SK-N-SH (cell line): ENCODE measurements at regions not wholly inside any gene's neighbourhood (a gene's known extent, or its start where the extent isn't known, plus 50 kb on each side); places are given as distances from the start of the nearest gene placed in this dataset.

Source experiments
- CTCF ChIA-PET: fragments of 300-600, 350-600 bp; formaldehyde crosslinking; extraction: SDS; loops from one replicate; lab custom pipeline; 2021; lab: Yijun Ruan, JAX
- POLR2A ChIA-PET: fragments of 350-600 bp; sonication (Branson Sonifier 250); formaldehyde crosslinking; extraction: SDS; loops from one replicate; lab custom pipeline; 2020; ENCODE audit warnings: antibody characterized with exemption, inconsistent platforms; lab: Yijun Ruan, JAX
- DNase-seq: peaks from one replicate; pipeline ENCODE4 v3.0.0; 2012
- H2AFZ ChIP-seq: fragments of 200-600 bp; sonication (generic); 2 replicates; pipeline ENCODE4 v1.8.1; 2016; ENCODE audit warnings: antibody characterized with exemption, mild to moderate bottlenecking, low read depth
- H3F3A ChIP-seq: fragments of 200-600 bp; sonication (generic); replicated peaks from 2 replicates; pipeline ENCODE3; 2016; ENCODE audit warnings: antibody characterized with exemption, mild to moderate bottlenecking; ENCODE audit not compliant: insufficient read depth
- H3K27ac ChIP-seq, 2 experiments: fragments of 200-500 bp in 1 of 2; fragments of 200-600 bp in 1 of 2; sonication (Bioruptor generic) in 1 of 2; sonication (generic), shearing (Covaris generic) in 1 of 2; 2 replicates each; pipeline versions ENCODE4 v1.5.1 to v1.6.1; 2014 to 2016; ENCODE audit warnings: low read depth in 2 of 2, inconsistent platforms in 1 of 2, low read length in 1 of 2, mild to moderate bottlenecking in 1 of 2, mixed read lengths in 1 of 2
- H3K27me3 ChIP-seq: fragments of 200-600 bp; sonication (generic), shearing (Covaris generic); 2 replicates; pipeline ENCODE4 v1.6.1; 2016; ENCODE audit warnings: mixed run types; ENCODE audit not compliant: insufficient read depth
- H3K36me3 ChIP-seq, 2 experiments: fragments of 200-500 bp in 1 of 2; fragments of 200-600 bp in 1 of 2; sonication (Bioruptor generic) in 1 of 2; sonication (generic) in 1 of 2; replicated peaks in 1 of 2; 2 replicates each; pipeline versions ENCODE3 to v1.5.1; 2014 to 2016; ENCODE audit warnings: low read length in 1 of 2, mild to moderate bottlenecking in 1 of 2; ENCODE audit not compliant: insufficient read depth in 2 of 2, control insufficient read depth in 1 of 2
- H3K4me1 ChIP-seq, 2 experiments: fragments of 200-500 bp in 1 of 2; fragments of 200-600 bp in 1 of 2; sonication (Bioruptor generic) in 1 of 2; sonication (generic), shearing (Covaris generic) in 1 of 2; 2 replicates each; pipeline versions ENCODE4 v1.5.1 to v1.6.1; 2014 to 2016; ENCODE audit warnings: low read depth in 1 of 2, low read length in 1 of 2, mixed run types in 1 of 2; ENCODE audit not compliant: insufficient read depth in 2 of 2, control insufficient read depth in 1 of 2
- H3K4me2 ChIP-seq: fragments of 200-600 bp; sonication (generic), shearing (Covaris generic); 2 replicates; pipeline ENCODE4 v1.6.1; 2017; ENCODE audit warnings: mixed run types
- H3K4me3 ChIP-seq, 2 experiments: fragments of 200-500 bp in 1 of 2; fragments of 200-600 bp in 1 of 2; sonication (Bioruptor generic) in 1 of 2; sonication (generic), shearing (Covaris generic) in 1 of 2; 2 replicates each; pipeline versions ENCODE4 v1.5.1 to v1.8.1; 2014 to 2016; ENCODE audit warnings: low read depth in 2 of 2, inconsistent platforms in 1 of 2, low read length in 1 of 2, mild to moderate bottlenecking in 1 of 2, mixed read lengths in 1 of 2, moderate library complexity in 1 of 2
- H3K79me2 ChIP-seq: fragments of 200-600 bp; sonication (generic); 2 replicates; pipeline ENCODE4 v1.8.1; 2017; ENCODE audit warnings: mild to moderate bottlenecking; ENCODE audit not compliant: insufficient read depth
- H3K9ac ChIP-seq: fragments of 200-600 bp; sonication (generic); 2 replicates; pipeline ENCODE4 v1.6.1; 2017; ENCODE audit warnings: mixed run types
- H3K9me2 ChIP-seq: fragments of 200-600 bp; sonication (generic); 2 replicates; pipeline ENCODE4 v1.6.1; 2017; ENCODE audit warnings: mixed run types
- H3K9me3 ChIP-seq: fragments of 200-600 bp; sonication (generic); 2 replicates; pipeline ENCODE4 v1.6.1; 2017; ENCODE audit warnings: mixed run types, mild to moderate bottlenecking, moderate library complexity
- H4K20me1 ChIP-seq: fragments of 200-600 bp; sonication (generic); 2 replicates; pipeline ENCODE4 v1.6.1; 2017; ENCODE audit warnings: mild to moderate bottlenecking, mixed run types; ENCODE audit not compliant: insufficient read depth
- ELF1 ChIP-seq: IDR thresholded peaks from 2 replicates; pipeline ENCODE4 v1.4.0; 2012
- FOSL2 ChIP-seq: IDR thresholded peaks from 2 replicates; pipeline ENCODE4 v1.4.0; 2012; ENCODE audit warnings: low read depth, mild to moderate bottlenecking, moderate library complexity, borderline replicate concordance
- FOXJ3 ChIP-seq: sonication (generic); formaldehyde crosslinking; IDR thresholded peaks from 2 replicates; pipeline ENCODE4 v1.5.1; 2020; ENCODE audit warnings: mild to moderate bottlenecking, missing genetic modification reagents
- GABPA ChIP-seq: IDR thresholded peaks from 2 replicates; pipeline ENCODE4 v1.4.0; 2012; ENCODE audit warnings: low read depth, mild to moderate bottlenecking
- JUND ChIP-seq: IDR thresholded peaks from 2 replicates; pipeline ENCODE4 v1.4.0; 2012
- MEF2A ChIP-seq: IDR thresholded peaks from 2 replicates; pipeline ENCODE4 v1.4.0; 2012; ENCODE audit warnings: low read depth, borderline replicate concordance
- MXI1 ChIP-seq: IDR thresholded peaks from 2 replicates; pipeline ENCODE4 v1.6.1; 2012; ENCODE audit warnings: mild to moderate bottlenecking, low read depth, low read length, improper control_type of control experiment
- NRF1 ChIP-seq: IDR thresholded peaks from 2 replicates; pipeline ENCODE4 v1.6.1; 2012; ENCODE audit warnings: low read depth, mild to moderate bottlenecking, low read length
- POLR2AphosphoS5 ChIP-seq: IDR thresholded peaks from 2 replicates; pipeline ENCODE4 v1.6.1; 2012; ENCODE audit warnings: low read depth, low read length
- RCOR1 ChIP-seq: fragments of 150-350 bp; IDR thresholded peaks from 2 replicates; pipeline ENCODE4 v1.6.1; 2017; ENCODE audit warnings: antibody characterized with exemption, low read length
- SMC3 ChIP-seq: IDR thresholded peaks from 2 replicates; pipeline ENCODE4 v1.6.1; 2012; ENCODE audit warnings: low read depth, low read length, improper control_type of control experiment
- TAF1 ChIP-seq: IDR thresholded peaks from 2 replicates; pipeline ENCODE4 v1.6.1; 2012; ENCODE audit warnings: low read depth, mild to moderate bottlenecking, low read length, moderate library complexity, borderline replicate concordance
- TEAD4 ChIP-seq: IDR thresholded peaks from 2 replicates; pipeline ENCODE4 v1.4.0; 2012; ENCODE audit warnings: mild to moderate bottlenecking, borderline replicate concordance; ENCODE audit not compliant: insufficient read depth
- WGBS: methylation state at CpG from one replicate; pipeline ENCODE4 v1.1.6; 2017; ENCODE audit warnings: low lambda C conversion rate; 5-methylcytosine and 5-hydroxymethylcytosine counted together
- TF ChIP-seq, protein P1 (sequence below): fragments of 150-350 bp; IDR thresholded peaks from 2 replicates; pipeline ENCODE4 v1.6.1; 2017; ENCODE audit warnings: antibody characterized with exemption, low read length, low read depth, borderline replicate concordance
- TF ChIP-seq, protein P2 (sequence below): IDR thresholded peaks from 2 replicates; pipeline ENCODE4 v1.4.0; 2012; ENCODE audit warnings: low read depth
- TF ChIP-seq, protein P3 (sequence below): fragments of 200-600 bp; sonication (generic); IDR thresholded peaks from 2 replicates; pipeline ENCODE4 v1.6.1; 2017; ENCODE audit warnings: antibody characterized with exemption, mild to moderate bottlenecking, moderate library complexity
- TF ChIP-seq, protein P4 (sequence below): IDR thresholded peaks from 2 replicates; pipeline ENCODE4 v1.4.0; 2012; ENCODE audit warnings: low read depth, borderline replicate concordance

DNA sequence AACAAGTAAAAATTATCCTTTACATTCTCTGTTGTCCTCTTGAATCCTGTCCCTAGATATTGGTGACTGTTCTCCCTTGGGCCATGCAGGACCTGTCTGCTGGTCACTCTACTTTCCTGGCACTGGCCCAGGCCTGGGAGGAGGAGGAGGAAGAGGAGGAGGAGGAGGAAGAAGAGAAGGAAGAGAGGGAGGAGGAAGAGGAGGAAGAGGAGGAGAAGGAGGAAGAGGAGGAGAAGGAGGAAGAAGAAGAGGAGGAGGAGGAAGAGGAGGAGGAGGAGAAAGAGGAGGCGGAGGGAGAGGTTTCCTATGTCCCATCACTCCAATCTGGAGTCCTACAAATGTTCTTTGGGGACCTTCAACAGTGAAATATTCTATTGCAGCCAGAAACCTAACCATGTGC, 97.3 kb upstream of the NAMPT start:
- ChIA-PET CTCF (interaction anchor here (1.3 kb wide), 1 partner anchor 13 kb away, joined by 3 read pairs; no protein-coding TSS in a partner anchor), POLR2A (no interaction called here)
- Histone ChIP-seq H3K4me3 (no peak overlapping the region), H3F3A (no peaks in the 10 kb centered on the region), H4K20me1 (no peaks in the 10 kb centered on the region), H3K79me2 (no peaks in the 10 kb centered on the region), H3K4me2 (no peak overlapping the region), H3K9me3 (no peaks in the 10 kb centered on the region), H3K9me2 (no peaks in the 10 kb centered on the region), H3K27ac (no peak overlapping the region), H3K4me1 (no peaks in the 10 kb centered on the region), H3K36me3 (no peaks in the 10 kb centered on the region), H3K9ac (no peak overlapping the region), H3K27me3 (no peaks in the 10 kb centered on the region; the same call in 1 of the 2 replicates), H2AFZ (no peak overlapping the region)
- TF ChIP-seq MEF2A: no peak
- TF ChIP-seq, protein P1, sequence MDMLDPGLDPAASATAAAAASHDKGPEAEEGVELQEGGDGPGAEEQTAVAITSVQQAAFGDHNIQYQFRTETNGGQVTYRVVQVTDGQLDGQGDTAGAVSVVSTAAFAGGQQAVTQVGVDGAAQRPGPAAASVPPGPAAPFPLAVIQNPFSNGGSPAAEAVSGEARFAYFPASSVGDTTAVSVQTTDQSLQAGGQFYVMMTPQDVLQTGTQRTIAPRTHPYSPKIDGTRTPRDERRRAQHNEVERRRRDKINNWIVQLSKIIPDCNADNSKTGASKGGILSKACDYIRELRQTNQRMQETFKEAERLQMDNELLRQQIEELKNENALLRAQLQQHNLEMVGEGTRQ: no peak
- TF ChIP-seq TAF1: no peak
- TF ChIP-seq SMC3: no peak
- TF ChIP-seq MXI1: no peak
- no peak for TF ChIP-seq FOSL2
- no peak for TF ChIP-seq GABPA
- no peak for TF ChIP-seq RCOR1
- no peak for TF ChIP-seq JUND
- TF ChIP-seq TEAD4: no peak
- no peak for TF ChIP-seq POLR2AphosphoS5
- TF ChIP-seq, protein P2, sequence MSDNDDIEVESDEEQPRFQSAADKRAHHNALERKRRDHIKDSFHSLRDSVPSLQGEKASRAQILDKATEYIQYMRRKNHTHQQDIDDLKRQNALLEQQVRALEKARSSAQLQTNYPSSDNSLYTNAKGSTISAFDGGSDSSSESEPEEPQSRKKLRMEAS: no peak
- no peak for TF ChIP-seq FOXJ3 (CRISPR knock-in tag)
- 72% methylated on average over 1 of the region's 1 CpG for WGBS
- no peak for DNase-seq

DNA sequence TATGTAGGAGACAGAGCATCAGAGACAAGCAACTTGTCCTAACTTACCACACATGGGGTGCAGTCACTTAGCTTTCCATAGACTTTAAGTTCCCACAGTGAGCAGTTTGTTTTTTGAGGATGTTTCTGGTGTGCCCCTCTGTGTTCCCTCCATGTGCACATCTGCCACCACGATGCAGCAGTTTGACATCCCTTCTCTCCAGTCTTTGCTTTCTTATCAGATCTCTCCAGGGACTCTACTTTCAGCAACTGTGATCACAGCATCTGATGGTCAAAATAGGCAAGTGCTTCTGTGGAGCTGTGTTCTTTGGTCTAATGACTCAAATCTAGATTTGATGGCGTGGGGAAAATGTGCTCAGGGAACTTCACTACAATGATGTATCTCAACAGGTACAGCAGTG, 96.5 kb upstream of the NAMPT start:
- CTCF ChIA-PET: interaction anchor here (1.2 to 1.7 kb wide), 3 partner anchors 10 to 81 kb away, joined by 3 to 5 read pairs (median 4); no protein-coding TSS in a partner anchor
- Histone ChIP-seq H3K9me2 (no peaks in the 10 kb centered on the region), H3K4me2 (no peak overlapping the region), H3F3A (no peaks in the 10 kb centered on the region), H3K4me3 (no peak overlapping the region), H2AFZ (no peak overlapping the region), H4K20me1 (no peaks in the 10 kb centered on the region), H3K79me2 (no peaks in the 10 kb centered on the region)
- POLR2A ChIA-PET: no interaction called here
- TF ChIP-seq GABPA: no peak
- TF ChIP-seq, protein P3, sequence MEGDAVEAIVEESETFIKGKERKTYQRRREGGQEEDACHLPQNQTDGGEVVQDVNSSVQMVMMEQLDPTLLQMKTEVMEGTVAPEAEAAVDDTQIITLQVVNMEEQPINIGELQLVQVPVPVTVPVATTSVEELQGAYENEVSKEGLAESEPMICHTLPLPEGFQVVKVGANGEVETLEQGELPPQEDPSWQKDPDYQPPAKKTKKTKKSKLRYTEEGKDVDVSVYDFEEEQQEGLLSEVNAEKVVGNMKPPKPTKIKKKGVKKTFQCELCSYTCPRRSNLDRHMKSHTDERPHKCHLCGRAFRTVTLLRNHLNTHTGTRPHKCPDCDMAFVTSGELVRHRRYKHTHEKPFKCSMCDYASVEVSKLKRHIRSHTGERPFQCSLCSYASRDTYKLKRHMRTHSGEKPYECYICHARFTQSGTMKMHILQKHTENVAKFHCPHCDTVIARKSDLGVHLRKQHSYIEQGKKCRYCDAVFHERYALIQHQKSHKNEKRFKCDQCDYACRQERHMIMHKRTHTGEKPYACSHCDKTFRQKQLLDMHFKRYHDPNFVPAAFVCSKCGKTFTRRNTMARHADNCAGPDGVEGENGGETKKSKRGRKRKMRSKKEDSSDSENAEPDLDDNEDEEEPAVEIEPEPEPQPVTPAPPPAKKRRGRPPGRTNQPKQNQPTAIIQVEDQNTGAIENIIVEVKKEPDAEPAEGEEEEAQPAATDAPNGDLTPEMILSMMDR: no peak
- TF ChIP-seq, protein P4, sequence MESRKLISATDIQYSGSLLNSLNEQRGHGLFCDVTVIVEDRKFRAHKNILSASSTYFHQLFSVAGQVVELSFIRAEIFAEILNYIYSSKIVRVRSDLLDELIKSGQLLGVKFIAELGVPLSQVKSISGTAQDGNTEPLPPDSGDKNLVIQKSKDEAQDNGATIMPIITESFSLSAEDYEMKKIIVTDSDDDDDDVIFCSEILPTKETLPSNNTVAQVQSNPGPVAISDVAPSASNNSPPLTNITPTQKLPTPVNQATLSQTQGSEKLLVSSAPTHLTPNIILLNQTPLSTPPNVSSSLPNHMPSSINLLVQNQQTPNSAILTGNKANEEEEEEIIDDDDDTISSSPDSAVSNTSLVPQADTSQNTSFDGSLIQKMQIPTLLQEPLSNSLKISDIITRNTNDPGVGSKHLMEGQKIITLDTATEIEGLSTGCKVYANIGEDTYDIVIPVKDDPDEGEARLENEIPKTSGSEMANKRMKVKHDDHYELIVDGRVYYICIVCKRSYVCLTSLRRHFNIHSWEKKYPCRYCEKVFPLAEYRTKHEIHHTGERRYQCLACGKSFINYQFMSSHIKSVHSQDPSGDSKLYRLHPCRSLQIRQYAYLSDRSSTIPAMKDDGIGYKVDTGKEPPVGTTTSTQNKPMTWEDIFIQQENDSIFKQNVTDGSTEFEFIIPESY: no peak
- TF ChIP-seq FOSL2: no peak
- no peak for TF ChIP-seq SMC3
- no peak for TF ChIP-seq NRF1
- no peak for TF ChIP-seq ELF1
- no peak for TF ChIP-seq MEF2A
- TF ChIP-seq, all 33 proteins: peak for 0
- Histone ChIP-seq H3K4me1 (no peaks in the 10 kb centered on the region; a peak in 1 of 4 replicates), H3K9ac (no peak overlapping the region), H3K27me3 (no peaks in the 10 kb centered on the region; the same call in 1 of the 2 replicates), H3K36me3 (no peaks in the 10 kb centered on the region), H3K9me3 (no peaks in the 10 kb centered on the region), H3K27ac (no peak overlapping the region)
- no peak for DNase-seq
- 50% methylated on average over 2 of the region's 2 CpGs for WGBS
